ENCODE measurements at regions not wholly inside any gene's neighbourhood (a gene's known extent, or its start where the extent isn't known, plus 50 kb on each side); places are given as distances from the start of the nearest gene placed in this dataset.

DNA sequence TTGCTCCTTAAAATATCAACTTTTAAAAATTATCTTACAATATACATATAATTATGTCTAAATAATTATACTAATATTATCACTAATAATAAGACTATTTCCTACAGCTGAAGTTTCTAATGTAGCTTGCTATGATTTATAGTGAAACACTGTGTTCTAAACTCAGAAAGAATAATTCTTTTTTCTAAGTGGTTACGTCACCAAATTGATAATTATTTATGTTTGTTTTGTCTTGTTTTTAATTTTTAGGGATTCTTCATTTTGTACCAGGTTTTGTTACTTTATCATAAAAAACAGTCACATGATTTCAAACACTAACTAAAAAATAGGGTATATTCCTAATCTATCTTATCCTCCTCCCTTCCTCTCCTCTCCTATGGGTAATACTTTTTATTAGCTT, 662.1 kb downstream of the FRK start:
- no peak for DNase-seq

DNA sequence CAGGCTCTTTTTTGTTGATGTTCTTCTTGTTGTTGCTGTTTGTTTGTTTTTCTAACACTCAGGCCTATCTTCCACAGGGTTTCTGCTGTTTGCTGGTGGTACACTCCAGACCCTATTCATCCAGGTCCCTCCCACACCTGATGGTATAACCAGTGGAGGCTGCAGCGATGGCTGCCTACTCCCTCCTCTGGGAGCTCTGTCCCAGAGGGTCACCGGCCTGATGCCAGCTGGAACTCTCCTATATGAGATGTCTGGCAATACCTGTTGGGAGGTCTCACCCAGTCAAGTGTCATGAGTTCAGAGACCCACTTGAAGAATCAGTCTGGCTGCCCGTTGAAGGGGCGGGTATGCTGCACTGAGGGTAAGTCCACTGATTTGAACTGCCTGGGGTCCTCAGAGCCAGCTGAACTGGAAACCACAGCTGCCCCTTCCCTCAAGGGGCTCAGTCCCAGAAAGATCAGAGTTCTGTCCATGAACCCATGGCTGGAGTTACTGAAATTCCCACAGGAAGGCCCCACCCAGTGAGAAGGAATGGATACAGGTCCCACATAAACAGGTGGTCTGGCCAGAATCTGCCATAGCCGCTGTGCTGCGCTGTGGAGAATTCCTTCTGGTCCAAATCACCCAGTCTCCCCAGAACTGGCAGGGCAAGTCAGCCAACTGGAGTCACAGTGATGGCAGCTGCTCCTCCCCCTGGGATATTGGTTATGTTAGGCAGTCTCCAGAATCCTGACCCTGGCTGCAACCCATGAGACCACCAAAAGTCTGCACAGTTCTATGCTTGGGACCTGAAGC, 664.4 kb downstream of the FRK start:
- no peak for DNase-seq

DNA sequence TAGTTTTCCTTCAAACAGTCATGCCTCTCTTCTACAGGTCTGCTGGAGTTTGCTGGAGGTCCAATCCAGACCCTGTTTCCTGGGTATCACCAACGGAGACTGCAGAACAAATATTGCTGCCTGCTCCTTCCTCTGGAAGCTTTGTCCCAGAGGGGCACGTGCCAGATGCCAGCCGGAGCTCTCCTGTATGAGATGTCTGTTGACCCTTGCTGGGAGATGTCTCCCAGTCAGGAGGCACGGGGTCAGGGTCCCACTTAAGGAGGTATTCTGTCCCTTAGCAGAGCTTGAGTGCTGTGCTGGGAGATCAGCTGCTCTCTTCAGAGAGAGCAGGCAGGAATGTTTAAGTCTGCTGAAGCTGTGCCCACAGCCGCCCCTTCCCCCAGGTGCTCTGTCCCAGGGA, 666.9 kb downstream of the FRK start:
- DNase-seq = no peak

- DNase-seq = no peak
Measured at GRCh38 chr6:115370202-115370601, 690.5 kb downstream of the FRK start.

DNA sequence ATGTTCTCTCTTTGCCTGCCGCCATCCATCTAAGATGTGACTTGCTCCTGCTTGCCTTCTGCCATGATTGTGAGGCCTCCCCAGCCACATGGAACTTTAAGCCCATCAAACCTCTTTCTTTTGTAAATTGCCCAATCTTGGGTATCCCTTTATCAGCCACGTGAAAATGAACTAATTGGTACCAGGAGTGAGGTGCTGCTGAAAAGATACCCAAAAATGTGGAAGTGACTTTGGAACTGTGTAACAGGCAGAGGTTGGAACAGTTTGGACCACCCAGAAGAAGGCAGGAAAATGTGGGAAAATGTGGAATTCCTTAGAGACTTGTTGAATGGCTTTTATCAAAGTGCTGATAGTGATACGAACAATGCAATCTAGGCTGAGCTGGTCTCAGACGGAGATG, 694.9 kb downstream of the FRK start:
- DNase-seq = no peak

DNA sequence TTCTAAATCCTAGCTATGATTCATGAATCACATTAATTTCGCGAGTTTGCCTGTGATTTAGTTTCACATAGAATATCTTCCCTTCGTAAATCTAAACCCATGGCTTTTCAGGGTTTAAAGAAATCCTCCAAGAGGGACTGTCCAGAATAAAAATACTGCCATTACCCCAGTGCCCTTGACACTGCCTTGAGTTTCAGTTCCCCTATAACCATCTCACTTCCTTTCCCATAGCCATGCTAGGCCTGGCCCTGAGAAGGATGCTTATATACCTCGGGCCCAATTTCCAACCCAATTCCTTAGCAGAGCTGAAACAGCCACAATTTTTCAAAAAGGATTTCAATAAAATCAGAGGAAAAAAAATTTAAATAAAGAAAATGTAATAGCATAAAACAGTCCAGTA, 697.3 kb downstream of the FRK start:
- DNase-seq = no peak

- no peak for DNase-seq
Measured at GRCh38 chr6:115362234-115362633, 698.5 kb downstream of the FRK start.

DNA sequence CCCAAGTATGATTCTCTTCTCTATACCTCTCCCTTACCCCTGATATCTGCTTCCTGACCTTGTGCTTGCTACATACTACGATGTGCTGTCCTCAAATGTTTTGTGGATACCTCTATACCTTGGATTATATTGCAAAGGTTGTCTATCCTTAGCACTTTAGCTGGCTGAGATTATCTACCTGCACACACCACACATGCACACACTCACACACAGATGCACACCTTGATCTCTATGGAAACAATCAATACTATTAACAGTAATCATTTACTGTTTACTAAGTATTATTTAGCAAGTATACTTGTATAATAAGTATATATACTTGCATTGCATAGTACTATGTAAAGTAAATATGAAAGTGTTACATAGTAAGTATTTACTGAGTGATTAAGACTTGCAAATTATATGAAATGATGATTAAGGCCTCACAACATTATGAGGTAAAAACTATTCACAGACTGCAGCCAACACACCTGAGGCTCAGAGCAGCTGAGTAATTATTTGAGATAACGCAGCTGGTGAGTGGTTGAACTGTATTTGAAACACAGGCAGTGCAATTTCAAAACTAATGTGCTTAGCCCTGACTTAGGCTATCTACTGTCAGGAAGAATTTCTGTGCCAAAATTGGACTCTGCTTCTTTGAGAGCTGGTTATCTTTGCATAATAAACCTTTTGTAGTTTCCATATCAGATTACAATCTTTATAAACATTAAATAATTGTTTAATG, 699.9 kb downstream of the FRK start:
- no peak for DNase-seq

DNA sequence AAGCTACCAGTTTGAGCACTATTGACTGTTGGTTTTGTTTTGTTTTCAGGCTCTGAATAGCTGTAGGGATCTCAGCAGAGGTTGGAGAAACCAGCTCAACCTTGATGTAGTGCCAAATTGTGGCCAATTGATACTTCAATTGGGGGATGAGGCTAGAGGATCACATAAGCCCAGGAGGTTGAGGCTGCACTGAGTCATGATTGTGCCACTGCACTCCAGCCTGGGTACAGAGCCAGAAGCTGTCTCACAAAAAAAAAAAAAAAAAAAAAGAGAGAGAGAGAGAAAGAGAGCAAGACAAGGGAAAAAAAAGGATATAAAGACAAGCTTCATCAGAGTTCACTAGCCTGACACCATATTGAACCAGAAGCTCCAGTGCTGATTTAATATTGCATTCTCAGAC, 702.1 kb downstream of the FRK start:
- no peak for DNase-seq

- DNase-seq = no peak
Measured at GRCh38 chr6:115356371-115356770, 704.3 kb downstream of the FRK start.

DNA sequence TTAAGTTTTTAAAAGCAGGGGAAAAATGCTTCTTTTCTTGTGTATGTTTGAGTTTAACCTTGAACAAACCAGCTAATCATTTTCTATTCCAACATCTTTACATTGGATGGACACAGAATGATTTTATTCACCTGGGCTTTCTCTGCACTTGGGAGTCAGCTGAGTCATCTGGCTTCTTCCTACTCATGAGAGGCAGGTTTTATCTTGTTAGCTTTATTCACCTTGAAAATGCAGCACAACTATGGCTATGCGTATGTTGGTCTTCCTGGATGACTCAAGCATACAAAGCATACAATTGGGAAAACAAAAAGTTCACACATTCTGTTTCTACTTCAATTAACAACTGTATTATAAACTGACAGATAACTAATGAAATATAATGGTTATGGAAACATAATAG, 737.7 kb downstream of the FRK start:
- no peak for DNase-seq

- no peak for DNase-seq
Measured at GRCh38 chr6:115319823-115320222, 740.9 kb downstream of the FRK start.

- DNase-seq = no peak
Measured at GRCh38 chr6:115310156-115310555, 750.5 kb downstream of the FRK start.

DNA sequence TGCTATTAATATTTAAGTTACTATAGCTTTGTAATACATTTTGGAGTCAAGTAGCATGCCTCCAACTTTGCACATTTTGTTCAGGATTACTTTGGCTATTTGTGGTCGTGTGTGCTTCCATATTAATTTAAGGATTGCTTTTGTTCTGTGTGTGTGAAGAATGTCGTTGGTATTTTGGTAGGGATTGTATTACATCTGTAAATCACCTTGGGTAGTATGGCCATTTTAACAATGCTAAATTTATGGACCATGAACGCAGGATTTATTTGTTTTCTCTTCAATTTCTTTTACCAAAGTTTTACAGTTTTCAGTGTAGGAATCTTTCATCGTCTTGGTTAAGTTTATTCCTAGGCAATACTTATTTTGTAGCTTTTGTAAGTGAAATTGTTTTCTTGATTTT, 758.0 kb downstream of the FRK start:
- DNase-seq = no peak

GRCh38 chr6:115287467-115287866, 773.2 kb downstream of the FRK start:
- no peak for DNase-seq

DNA sequence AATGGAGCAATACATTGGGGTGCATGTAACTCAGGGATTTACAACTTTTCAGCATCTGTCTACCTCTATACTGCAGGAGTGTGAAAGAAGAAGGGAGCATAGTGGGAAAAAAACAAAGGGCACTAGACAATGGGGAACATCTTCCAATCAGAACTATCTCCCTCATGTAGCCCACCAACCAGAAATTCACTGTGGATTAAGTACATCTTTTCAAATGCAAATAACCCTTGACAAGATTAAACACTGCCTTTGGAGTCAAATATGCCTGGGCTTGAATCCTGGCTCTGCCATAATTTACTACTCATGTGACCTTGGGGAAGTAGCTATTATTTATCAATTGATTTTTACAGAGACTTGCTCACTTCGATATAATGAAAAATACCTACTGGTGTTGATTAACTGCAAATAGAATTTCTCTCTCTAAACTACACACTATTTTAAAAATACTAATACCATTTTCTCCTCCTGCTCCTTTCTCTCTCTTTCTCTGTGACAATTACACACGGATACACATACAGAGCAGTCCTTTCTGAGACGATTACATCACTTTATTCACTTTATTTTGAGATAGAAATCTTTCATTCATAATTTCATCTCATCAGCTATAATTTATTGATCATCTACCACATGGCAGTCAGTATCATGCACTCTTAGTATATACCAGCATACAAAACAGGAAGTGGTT, 783.7 kb downstream of the FRK start:
- no peak for DNase-seq

GRCh38 chr6:115272311-115272710, 788.4 kb downstream of the FRK start:
- no peak for DNase-seq

DNA sequence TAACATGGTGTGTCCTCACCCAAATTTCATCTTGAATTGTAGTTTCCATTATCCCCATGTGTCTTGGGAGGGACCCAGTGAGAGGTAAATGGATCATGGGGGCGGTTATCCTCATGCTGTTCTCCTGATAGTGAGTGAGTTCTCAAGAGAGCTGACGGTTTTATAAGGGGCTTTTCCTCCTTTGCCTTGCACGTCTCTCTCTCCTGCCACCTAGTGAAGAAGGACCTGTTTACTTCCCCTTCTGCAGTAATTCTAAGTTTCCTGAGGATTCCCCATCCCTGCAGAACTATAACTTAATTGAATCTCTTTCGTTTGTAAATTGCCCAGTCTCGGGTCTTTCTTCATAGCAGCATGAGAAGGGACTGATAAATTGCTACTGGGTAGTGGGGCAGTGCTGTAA, 789.3 kb downstream of the FRK start:
- DNase-seq = no peak

DNA sequence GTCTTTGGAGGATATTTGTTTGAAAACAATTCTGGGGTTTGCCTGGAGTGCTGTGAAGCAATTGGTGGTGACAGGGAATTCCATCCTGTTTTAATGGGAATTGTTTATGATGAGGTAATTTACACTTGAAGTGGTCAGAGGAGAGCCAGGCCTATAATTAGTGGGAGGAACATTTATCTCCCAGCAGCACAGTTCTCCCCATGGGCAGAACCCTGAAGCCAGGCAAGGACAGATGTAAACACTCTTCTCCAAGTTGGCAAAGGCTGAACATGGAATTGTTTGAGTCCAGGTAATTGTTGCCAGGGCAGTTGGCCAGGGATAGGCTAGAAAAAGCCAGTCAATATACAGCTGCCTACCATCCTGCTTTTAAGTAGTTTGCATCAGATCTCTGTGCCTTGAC, 789.7 kb downstream of the FRK start:
- no peak for DNase-seq

DNA sequence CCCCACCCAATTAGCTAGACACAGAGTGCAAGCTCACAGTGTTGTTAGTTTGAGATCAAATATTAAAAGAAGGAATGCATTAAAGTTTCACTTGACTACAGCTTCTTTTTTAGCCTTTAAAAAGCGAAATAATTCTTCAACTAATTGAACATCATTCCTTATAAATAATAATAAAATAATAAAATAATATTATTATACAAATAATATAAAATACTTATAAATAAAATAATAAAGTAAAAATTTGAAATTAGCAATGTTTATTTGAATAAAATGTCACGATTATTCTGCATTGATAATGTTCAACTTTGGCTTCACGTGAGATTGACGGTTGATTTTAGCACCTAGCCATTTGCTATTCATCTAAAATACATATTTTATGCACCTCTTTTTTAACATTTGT, 819.3 kb downstream of the FRK start:
- DNase-seq = no peak

DNA sequence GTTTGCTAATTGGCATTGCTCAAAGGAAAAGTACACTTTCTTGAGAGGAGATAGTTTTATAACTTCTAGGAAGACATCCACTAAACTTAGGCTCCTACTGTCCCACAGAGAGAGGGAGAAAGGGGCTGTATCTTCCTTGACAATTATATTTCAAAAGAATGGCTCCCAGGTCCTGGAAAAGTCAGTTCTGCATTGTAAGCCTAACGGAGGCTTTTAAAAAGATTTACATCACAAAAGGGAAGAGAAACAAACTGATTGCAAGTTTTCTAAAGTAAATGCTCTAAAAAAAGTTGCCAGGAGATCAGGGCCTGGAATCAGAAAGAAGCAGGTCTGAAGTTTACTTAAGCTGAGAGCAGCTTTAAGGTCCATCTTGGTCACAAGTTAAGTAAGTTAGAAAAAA, 839.5 kb downstream of the FRK start:
- no peak for DNase-seq

DNA sequence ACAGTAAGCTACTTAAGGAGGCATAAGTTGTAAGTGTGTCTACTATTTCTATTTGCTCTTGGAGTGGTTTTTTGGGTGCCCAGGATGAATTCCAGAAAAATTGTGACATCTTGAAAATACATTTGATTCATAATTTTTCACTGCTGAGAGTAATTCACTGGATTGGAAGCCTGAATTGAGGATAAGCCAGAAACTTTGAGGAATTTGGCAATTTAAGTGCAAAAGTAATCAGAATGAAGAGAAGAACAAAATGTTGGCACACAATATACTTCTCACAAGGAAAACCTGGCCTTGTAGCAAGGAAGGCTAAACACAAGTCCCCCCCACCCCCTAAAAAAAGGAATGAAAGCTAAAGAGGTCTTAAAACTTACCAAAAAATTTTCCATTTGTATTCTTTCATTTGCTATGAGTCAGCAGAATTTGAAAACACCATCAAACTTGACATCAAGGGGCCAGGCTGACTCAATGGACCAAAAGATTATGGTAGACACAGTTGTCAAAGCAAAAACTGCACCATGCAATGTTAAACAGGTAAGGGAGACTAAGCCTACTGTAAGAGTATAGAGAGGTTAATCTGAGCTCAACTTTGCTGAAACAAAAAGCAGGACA, 840.0 kb downstream of the FRK start:
- DNase-seq = no peak

- DNase-seq = no peak
Measured at GRCh38 chr6:115219645-115220044, 841.0 kb downstream of the FRK start.

GRCh38 chr6:115216835-115217234, 843.9 kb downstream of the FRK start:
- DNase-seq = no peak
